Panc1 (cell line): ENCODE measurements at regions not wholly inside any gene's neighbourhood (a gene's known extent, or its start where the extent isn't known, plus 50 kb on each side); places are given as distances from the start of the nearest gene placed in this dataset.

Source experiments
- ATAC-seq: fragments of 200-7000 bp; cut with Tn5 transposase; 2 replicates; pipeline ENCODE4 v1.9.1; 2020; ENCODE audit warnings: mild to moderate bottlenecking, moderate library complexity
- BruUV-seq: library from RNA; stranded (reverse); fragments of 400-500 nt; replicated peaks from 2 replicates; lab custom pipeline; 2021; lab: Mats Ljungman, UMichigan
- CTCF ChIA-PET: fragments of 300-600 bp; sonication (Branson Sonifier 250); formaldehyde crosslinking; loops from one replicate; lab custom pipeline; 2022; ENCODE audit warnings: antibody characterized with exemption; lab: Charles Lee
- POLR2A ChIA-PET: fragments of 300-600 bp; sonication (Branson Sonifier 250); formaldehyde crosslinking; loops from one replicate; lab custom pipeline; 2022; ENCODE audit warnings: antibody characterized with exemption; lab: Charles Lee
- DNase-seq: peaks from one replicate; pipeline ENCODE4 v3.0.0-alpha.2; 2010; ENCODE audit warnings: low read depth, low spot score
- H3K27ac ChIP-seq: 2 replicates; pipeline ENCODE4 v1.5.1; 2011; ENCODE audit warnings: mild to moderate bottlenecking, low read length, inconsistent platforms
- H3K27me3 ChIP-seq: fragments of 200-500 bp; sonication (Bioruptor generic); 2 replicates; pipeline ENCODE4 v1.6.0; 2014; ENCODE audit warnings: low read length, inconsistent platforms; ENCODE audit not compliant: control insufficient read depth, insufficient read depth
- H3K36me3 ChIP-seq: fragments of 200-500 bp; sonication (Bioruptor generic); 2 replicates; pipeline ENCODE4 v1.5.1; 2014; ENCODE audit warnings: inconsistent platforms, mild to moderate bottlenecking, low read length, moderate library complexity; ENCODE audit not compliant: control insufficient read depth, insufficient read depth
- H3K4me1 ChIP-seq: 2 replicates; pipeline ENCODE4 v1.5.1; 2011; ENCODE audit warnings: inconsistent platforms, mild to moderate bottlenecking, low read length, moderate library complexity; ENCODE audit not compliant: control insufficient read depth, insufficient read depth
- H3K4me3 ChIP-seq, 2 experiments: 2 replicates each; pipeline ENCODE4 v1.5.1; 2011 to 2012; ENCODE audit warnings: low read depth in 2 of 2, low read length in 2 of 2, mild to moderate bottlenecking in 2 of 2, inconsistent platforms in 1 of 2, moderate library complexity in 1 of 2
- H3K9me3 ChIP-seq: fragments of 200-500 bp; sonication (Bioruptor generic); 2 replicates; pipeline ENCODE4 v1.5.1; 2014; ENCODE audit warnings: low read depth, mild to moderate bottlenecking, inconsistent platforms, low read length, moderate library complexity; ENCODE audit not compliant: control insufficient read depth, insufficient read depth
- POLR2AphosphoS5 ChIP-seq: IDR thresholded peaks from 2 replicates; pipeline ENCODE4 v1.6.1; 2012; ENCODE audit warnings: mild to moderate bottlenecking, low read depth, low read length, moderate library complexity
- SIN3A ChIP-seq: IDR thresholded peaks from 2 replicates; pipeline ENCODE4 v1.6.1; 2012; ENCODE audit warnings: low read depth, mild to moderate bottlenecking, low read length, moderate library complexity, borderline replicate concordance; ENCODE audit not compliant: insufficient read depth
- TCF7L2 ChIP-seq: IDR thresholded peaks from 2 replicates; pipeline ENCODE4 v1.6.1; 2011; ENCODE audit warnings: mild to moderate bottlenecking, low read depth, low read length, inconsistent platforms
- in situ Hi-C: cut with HindIII; loops from 2 replicates; pipeline ENCODE4 v1.10.0; 2016; ENCODE audit warnings: low sequenced_read_pairs, low pct_unique_long_range_greater_than_20kb
- intact Hi-C: fragments of 100-400 bp; cut with micrococcal nuclease; formaldehyde crosslinking; loops from one replicate; pipeline ENCODE4 v1.10.0; 2022; ENCODE audit not compliant: unreplicated experiment
- TF ChIP-seq, protein P1 (sequence below), 2 experiments: IDR thresholded peaks; 2 replicates each; pipeline ENCODE4 v1.6.1; 2011 to 2012; ENCODE audit warnings: low read depth in 2 of 2, control low read depth in 1 of 2, low read length in 1 of 2, mild to moderate bottlenecking in 1 of 2, moderate library complexity in 1 of 2; ENCODE audit not compliant: insufficient read depth in 1 of 2
- TF ChIP-seq, protein P2 (sequence below): fragments of 450-650 bp; IDR thresholded peaks from 2 replicates; pipeline ENCODE4 v1.5.1; 2017; ENCODE audit warnings: mild to moderate bottlenecking

DNA sequence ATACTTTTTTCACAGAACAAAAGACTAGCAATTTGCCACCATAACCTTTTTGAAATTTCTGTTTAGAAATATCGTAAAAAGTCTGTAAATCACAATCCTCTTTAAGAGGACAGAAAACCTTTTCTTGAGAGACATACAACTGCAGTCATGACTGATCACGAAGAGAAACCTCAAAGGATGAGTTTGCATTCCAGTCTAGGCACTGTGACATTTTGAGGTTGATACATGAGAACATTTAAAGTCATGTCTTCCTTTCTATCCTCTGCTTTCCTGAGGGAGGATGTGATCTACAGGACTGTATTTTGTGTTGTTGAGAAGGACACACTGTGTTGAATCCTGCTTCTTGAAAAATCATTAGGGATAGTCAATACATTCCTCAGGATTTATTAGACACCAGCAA is 476.7 kb upstream of the CCDC179 start:
- in situ Hi-C loops (no loop called here), intact Hi-C loops (no loop called here)
- Histone ChIP-seq H3K4me3 (no peak overlapping the region), H3K27ac (no peak overlapping the region), H3K27me3 (no peaks in the 10 kb centered on the region), H3K4me1 (no peaks in the 10 kb centered on the region), H3K36me3 (no peaks in the 10 kb centered on the region), H3K9me3 (no peaks in the 10 kb centered on the region)
- POLR2A ChIA-PET: no interaction called here
- no peak for ATAC-seq
- BruUV-seq: no TSS peak
- TF ChIP-seq SIN3A: no peak
- TF ChIP-seq, protein P1, sequence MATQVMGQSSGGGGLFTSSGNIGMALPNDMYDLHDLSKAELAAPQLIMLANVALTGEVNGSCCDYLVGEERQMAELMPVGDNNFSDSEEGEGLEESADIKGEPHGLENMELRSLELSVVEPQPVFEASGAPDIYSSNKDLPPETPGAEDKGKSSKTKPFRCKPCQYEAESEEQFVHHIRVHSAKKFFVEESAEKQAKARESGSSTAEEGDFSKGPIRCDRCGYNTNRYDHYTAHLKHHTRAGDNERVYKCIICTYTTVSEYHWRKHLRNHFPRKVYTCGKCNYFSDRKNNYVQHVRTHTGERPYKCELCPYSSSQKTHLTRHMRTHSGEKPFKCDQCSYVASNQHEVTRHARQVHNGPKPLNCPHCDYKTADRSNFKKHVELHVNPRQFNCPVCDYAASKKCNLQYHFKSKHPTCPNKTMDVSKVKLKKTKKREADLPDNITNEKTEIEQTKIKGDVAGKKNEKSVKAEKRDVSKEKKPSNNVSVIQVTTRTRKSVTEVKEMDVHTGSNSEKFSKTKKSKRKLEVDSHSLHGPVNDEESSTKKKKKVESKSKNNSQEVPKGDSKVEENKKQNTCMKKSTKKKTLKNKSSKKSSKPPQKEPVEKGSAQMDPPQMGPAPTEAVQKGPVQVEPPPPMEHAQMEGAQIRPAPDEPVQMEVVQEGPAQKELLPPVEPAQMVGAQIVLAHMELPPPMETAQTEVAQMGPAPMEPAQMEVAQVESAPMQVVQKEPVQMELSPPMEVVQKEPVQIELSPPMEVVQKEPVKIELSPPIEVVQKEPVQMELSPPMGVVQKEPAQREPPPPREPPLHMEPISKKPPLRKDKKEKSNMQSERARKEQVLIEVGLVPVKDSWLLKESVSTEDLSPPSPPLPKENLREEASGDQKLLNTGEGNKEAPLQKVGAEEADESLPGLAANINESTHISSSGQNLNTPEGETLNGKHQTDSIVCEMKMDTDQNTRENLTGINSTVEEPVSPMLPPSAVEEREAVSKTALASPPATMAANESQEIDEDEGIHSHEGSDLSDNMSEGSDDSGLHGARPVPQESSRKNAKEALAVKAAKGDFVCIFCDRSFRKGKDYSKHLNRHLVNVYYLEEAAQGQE (IDR thresholded peaks at IDR 0.05; ENCODE audit: insufficient read depth in 1 of 2, low read depth in 2 of 2, low read length in 1 of 2): no peak
- TF ChIP-seq POLR2AphosphoS5: no peak
- TF ChIP-seq TCF7L2: no peak
- TF ChIP-seq, protein P2, sequence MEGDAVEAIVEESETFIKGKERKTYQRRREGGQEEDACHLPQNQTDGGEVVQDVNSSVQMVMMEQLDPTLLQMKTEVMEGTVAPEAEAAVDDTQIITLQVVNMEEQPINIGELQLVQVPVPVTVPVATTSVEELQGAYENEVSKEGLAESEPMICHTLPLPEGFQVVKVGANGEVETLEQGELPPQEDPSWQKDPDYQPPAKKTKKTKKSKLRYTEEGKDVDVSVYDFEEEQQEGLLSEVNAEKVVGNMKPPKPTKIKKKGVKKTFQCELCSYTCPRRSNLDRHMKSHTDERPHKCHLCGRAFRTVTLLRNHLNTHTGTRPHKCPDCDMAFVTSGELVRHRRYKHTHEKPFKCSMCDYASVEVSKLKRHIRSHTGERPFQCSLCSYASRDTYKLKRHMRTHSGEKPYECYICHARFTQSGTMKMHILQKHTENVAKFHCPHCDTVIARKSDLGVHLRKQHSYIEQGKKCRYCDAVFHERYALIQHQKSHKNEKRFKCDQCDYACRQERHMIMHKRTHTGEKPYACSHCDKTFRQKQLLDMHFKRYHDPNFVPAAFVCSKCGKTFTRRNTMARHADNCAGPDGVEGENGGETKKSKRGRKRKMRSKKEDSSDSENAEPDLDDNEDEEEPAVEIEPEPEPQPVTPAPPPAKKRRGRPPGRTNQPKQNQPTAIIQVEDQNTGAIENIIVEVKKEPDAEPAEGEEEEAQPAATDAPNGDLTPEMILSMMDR: no peak
- CTCF ChIA-PET: no interaction called here
- no peak for DNase-seq

DNA sequence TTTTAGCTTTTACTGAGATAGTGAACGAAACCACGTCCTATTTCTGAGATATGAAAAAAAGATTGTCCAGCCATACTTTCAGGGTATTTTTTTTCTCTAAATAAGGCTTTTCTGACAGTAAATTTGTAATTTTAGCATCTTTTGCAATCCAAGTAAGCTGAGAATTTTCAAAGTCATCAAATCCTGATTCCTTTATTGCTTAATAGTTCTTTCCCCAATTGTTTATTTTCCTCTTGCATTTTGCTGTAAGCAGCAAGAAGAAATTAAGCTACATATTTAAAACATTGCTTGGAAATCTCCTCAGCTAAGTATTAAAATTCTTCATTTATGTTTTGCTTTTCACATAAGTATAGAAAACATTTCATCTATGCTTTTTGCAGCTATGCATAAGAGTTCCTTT is 493.3 kb upstream of the CCDC179 start:
- in situ Hi-C loops (no loop called here), intact Hi-C loops (no loop called here)
- Histone ChIP-seq H3K4me3 (no peak overlapping the region), H3K27me3 (no peaks in the 10 kb centered on the region), H3K27ac (no peak overlapping the region), H3K4me1 (no peaks in the 10 kb centered on the region), H3K36me3 (no peaks in the 10 kb centered on the region), H3K9me3 (no peaks in the 10 kb centered on the region)
- CTCF ChIA-PET: no interaction called here
- POLR2A ChIA-PET: no interaction called here
- TF ChIP-seq SIN3A (no peak), POLR2AphosphoS5 (no peak), TCF7L2 (no peak)
- TF ChIP-seq, protein P2: no peak
- ATAC-seq (no peak), DNase-seq (no peak)
- BruUV-seq: no TSS peak
